Parathyroid adenoma (tissue), 2 donors: ENCODE measurements at regions not wholly inside any gene's neighbourhood (a gene's known extent, or its start where the extent isn't known, plus 50 kb on each side); places are given as distances from the start of the nearest gene placed in this dataset.
"Not testable (repeated sequence)": the region's sequence is repeated elsewhere in the genome, so short reads cannot be mapped to it uniquely, and the experiment has no call there.

Source experiments
- H2AFZ ChIP-seq: fragments of 300-600 bp; sonication (generic); one replicate; pipeline ENCODE4 v1.7.0; 2017; ENCODE audit warnings: antibody characterized with exemption, mild to moderate bottlenecking
- H3K27ac ChIP-seq: fragments of 300-600 bp; sonication (generic); one replicate; pipeline ENCODE4 v1.7.0; 2017
- H3K27me3 ChIP-seq: fragments of 300-600 bp; sonication (generic); one replicate; pipeline ENCODE4 v1.7.0; 2017; ENCODE audit warnings: low read length; ENCODE audit not compliant: control insufficient read depth, insufficient read depth
- H3K36me3 ChIP-seq: fragments of 300-600 bp; sonication (generic); one replicate; pipeline ENCODE4 v1.7.0; 2017; ENCODE audit warnings: low read length; ENCODE audit not compliant: control insufficient read depth, insufficient read depth
- H3K4me1 ChIP-seq: fragments of 300-600 bp; sonication (generic); one replicate; pipeline ENCODE4 v1.7.0; 2017; ENCODE audit warnings: control low read depth
- H3K4me2 ChIP-seq: fragments of 300-600 bp; sonication (generic); one replicate; pipeline ENCODE4 v1.7.0; 2017; ENCODE audit warnings: low read length
- H3K4me3 ChIP-seq: fragments of 300-600 bp; sonication (generic); one replicate; pipeline ENCODE4 v1.7.0; 2017; ENCODE audit warnings: low read depth, low read length
- H3K79me2 ChIP-seq: fragments of 300-600 bp; sonication (generic); one replicate; pipeline ENCODE4 v1.7.0; 2017; ENCODE audit warnings: control low read depth
- H3K9ac ChIP-seq: fragments of 300-600 bp; sonication (generic); one replicate; pipeline ENCODE4 v1.7.0; 2017; ENCODE audit warnings: mild to moderate bottlenecking
- H3K9me3 ChIP-seq: fragments of 300-600 bp; sonication (generic); one replicate; pipeline ENCODE4 v1.7.0; 2017; ENCODE audit warnings: low read length; ENCODE audit not compliant: control insufficient read depth
- TF ChIP-seq, protein P1 (sequence below): fragments of 300-600 bp; sonication (generic); IDR thresholded peaks from one replicate; pipeline ENCODE4 v1.7.0; 2017; ENCODE audit warnings: antibody characterized with exemption, mild to moderate bottlenecking
- donor health status: primary hyperparathyroidism.

DNA sequence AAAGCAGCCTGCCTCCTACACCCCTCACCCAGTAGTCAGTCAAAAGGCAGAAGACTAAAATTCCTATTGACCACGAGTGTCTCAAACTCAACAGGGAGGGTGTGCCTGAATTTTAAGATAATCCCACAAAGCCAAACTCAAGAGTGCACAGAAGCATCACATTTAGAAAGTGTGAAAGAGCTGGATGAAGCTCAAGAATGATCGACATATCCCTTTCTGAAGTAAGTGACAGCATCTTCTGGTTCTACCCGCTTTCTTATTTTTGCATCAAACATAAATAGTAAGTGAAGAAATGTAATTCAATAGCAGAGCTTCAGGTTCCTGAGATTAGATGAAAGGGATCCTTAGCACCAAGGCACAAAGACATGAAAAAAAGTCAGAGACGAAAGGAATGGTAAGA lies 64.5 kb upstream of the BACH2 start:
- no peaks in the 10 kb centered on the region for H3K9me3 ChIP-seq
- no peak overlapping the region for H3K9ac ChIP-seq
- no peak overlapping the region for H3K4me2 ChIP-seq
- no peaks in the 10 kb centered on the region for H3K79me2 ChIP-seq
- H3K27me3 ChIP-seq = no peaks in the 10 kb centered on the region
- no peaks in the 10 kb centered on the region for H3K4me1 ChIP-seq
- no peaks in the 10 kb centered on the region for H3K36me3 ChIP-seq
- no peak overlapping the region for H3K4me3 ChIP-seq
- no peak overlapping the region for H3K27ac ChIP-seq
- TF ChIP-seq, protein P1, sequence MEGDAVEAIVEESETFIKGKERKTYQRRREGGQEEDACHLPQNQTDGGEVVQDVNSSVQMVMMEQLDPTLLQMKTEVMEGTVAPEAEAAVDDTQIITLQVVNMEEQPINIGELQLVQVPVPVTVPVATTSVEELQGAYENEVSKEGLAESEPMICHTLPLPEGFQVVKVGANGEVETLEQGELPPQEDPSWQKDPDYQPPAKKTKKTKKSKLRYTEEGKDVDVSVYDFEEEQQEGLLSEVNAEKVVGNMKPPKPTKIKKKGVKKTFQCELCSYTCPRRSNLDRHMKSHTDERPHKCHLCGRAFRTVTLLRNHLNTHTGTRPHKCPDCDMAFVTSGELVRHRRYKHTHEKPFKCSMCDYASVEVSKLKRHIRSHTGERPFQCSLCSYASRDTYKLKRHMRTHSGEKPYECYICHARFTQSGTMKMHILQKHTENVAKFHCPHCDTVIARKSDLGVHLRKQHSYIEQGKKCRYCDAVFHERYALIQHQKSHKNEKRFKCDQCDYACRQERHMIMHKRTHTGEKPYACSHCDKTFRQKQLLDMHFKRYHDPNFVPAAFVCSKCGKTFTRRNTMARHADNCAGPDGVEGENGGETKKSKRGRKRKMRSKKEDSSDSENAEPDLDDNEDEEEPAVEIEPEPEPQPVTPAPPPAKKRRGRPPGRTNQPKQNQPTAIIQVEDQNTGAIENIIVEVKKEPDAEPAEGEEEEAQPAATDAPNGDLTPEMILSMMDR = no peak
- no peak overlapping the region for H2AFZ ChIP-seq

DNA sequence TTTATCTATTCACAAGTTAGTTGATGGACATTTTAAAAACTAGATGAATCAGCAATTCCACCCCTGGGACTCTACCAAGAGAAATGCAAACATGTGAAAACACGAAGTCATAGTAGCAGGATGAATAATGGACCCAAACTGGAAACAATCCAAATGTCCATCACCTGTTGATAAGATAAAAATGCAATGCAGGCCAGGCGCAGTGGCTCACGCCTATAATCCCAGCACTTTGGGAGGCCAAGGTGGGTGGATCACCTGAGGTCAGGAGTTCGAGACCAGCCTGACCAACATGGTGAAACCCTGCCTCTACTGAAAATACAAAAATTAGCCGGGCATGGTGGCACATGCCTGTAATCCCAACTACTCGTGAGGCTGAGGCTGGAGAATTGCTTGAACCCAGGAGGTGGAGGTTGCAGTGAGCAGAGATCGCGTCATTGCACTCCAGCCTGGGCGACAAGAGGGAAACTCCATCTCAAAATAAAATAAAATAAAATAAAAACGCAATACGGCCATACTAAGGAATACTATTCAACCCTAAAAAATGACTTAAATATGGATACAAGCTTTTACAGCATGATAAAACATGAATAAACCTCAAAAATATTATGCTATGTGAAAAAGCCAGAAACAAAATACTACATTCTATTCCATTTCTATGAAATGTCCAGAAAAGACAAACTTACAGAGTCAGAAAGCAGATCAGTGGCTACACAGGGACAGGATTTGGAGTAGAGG lies 61.6 kb upstream of the BACH2 start:
- H2AFZ ChIP-seq, H3K9ac ChIP-seq, H3K79me2 ChIP-seq: not testable (repeated sequence)

DNA sequence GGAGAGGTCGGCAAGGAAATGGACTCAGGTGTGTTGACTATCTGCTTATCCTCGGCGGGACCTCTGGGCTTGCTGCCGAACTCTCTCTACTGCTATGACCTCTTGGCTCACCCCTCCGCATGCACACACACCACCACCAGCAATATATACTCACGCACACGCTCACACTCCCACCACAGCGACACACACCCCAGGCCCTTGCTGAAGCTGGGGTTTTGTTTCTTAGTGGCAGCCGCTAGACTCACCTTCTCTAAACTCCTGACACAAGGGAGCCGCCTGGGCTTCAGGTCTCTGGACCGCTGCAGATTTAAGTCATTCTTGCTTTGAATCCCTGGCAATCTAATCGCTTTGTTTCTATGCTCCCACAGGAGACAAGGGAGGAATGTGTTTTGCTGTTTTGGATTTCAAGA lies 59.4 kb upstream of the BACH2 start:
- no peaks in the 10 kb centered on the region for H3K36me3 ChIP-seq
- no peaks in the 10 kb centered on the region for H3K79me2 ChIP-seq
- H3K4me1 ChIP-seq = peaks cover 3% of the 10 kb centered on the region
- no peak overlapping the region for H3K9ac ChIP-seq
- no peak overlapping the region for H3K4me2 ChIP-seq
- no peak overlapping the region for H3K4me3 ChIP-seq
- no peaks in the 10 kb centered on the region for H3K9me3 ChIP-seq
- no peaks in the 10 kb centered on the region for H3K27me3 ChIP-seq
- TF ChIP-seq, protein P1 = no peak
- no peak overlapping the region for H2AFZ ChIP-seq
- H3K27ac ChIP-seq = no peak overlapping the region

More for the DNA sequence above, 61.6 kb upstream of the BACH2 start:
- not testable (repeated sequence) for H3K4me3 ChIP-seq, H3K36me3 ChIP-seq, H3K27ac ChIP-seq, H3K27me3 ChIP-seq, H3K9me3 ChIP-seq, H3K4me2 ChIP-seq, H3K4me1 ChIP-seq

DNA sequence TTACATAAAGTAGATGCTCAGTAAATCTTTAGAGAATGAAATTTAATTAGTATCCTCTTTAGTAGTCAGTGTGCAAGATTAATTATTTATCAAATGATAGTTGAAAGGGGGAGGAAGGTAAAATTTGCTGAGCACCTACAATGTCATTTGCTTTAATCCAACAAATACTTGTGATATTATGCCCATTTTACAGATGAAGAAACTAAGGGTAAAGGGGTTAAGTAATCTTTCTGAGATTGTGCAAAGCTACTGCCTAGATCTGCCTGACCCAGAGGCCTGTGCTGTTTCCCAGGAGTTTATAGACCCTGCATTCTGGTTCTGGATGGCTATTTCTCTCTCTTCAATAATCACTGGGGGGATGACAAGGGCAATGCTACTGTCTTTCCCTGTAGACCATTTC lies 58.3 kb upstream of the BACH2 start:
- H3K9me3 ChIP-seq = no peaks in the 10 kb centered on the region
- H3K4me1 ChIP-seq = peaks cover 6% of the 10 kb centered on the region
- H3K4me2 ChIP-seq = no peak overlapping the region
- TF ChIP-seq, protein P1 = no peak
- no peaks in the 10 kb centered on the region for H3K36me3 ChIP-seq
- H3K79me2 ChIP-seq = no peaks in the 10 kb centered on the region
- no peak overlapping the region for H3K9ac ChIP-seq
- H3K27me3 ChIP-seq = no peaks in the 10 kb centered on the region
- H2AFZ ChIP-seq = no peak overlapping the region
- H3K27ac ChIP-seq = no peak overlapping the region
- no peak overlapping the region for H3K4me3 ChIP-seq

DNA sequence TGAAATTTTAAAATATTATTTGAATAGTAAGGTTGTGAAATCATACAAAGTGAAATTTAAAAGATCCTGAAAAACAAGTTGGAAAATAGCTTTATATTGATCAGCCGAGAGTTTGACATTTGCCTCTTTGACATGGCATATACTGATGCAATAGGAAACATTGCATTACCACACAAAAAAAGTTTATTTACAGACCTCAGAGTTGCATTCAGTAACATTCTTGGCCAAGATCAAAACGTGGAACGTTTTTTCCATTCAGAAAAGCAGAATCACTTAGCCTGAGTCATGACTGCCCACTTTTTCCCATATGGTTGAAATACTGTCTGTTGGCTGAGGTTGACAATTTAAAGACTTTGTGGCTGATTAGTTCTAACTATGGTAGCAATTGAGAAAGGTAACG lies 55.1 kb upstream of the BACH2 start:
- H3K27me3 ChIP-seq = no peaks in the 10 kb centered on the region
- H3K27ac ChIP-seq = no peak overlapping the region
- no peaks in the 10 kb centered on the region for H3K9me3 ChIP-seq
- no peak overlapping the region for H3K9ac ChIP-seq
- no peaks in the 10 kb centered on the region for H3K36me3 ChIP-seq
- TF ChIP-seq, protein P1 = no peak
- no peaks in the 10 kb centered on the region for H3K79me2 ChIP-seq
- H3K4me3 ChIP-seq = no peak overlapping the region
- H3K4me2 ChIP-seq = no peak overlapping the region
- no peak overlapping the region for H2AFZ ChIP-seq
- peaks cover 6% of the 10 kb centered on the region for H3K4me1 ChIP-seq
